Fibroblast of lung (primary cell): ENCODE measurements at regions not wholly inside any gene's neighbourhood (a gene's known extent, or its start where the extent isn't known, plus 50 kb on each side); places are given as distances from the start of the nearest gene placed in this dataset.

ENCODE experiments used
- EZH2 ChIP-seq: IDR thresholded peaks from 2 replicates; pipeline ENCODE4 v1.5.1; 2012; ENCODE audit warnings: low read length, control low read depth, mild to moderate bottlenecking; ENCODE audit errors: missing control alignments
- TF ChIP-seq, protein P1 (sequence below), 2 donors: IDR thresholded peaks in 1 of 2; conservative IDR thresholded peaks in 1 of 2; 1 replicate in 1 of 2; 2 replicates in 1 of 2; pipeline ENCODE4 v1.5.1; 2011 to 2012; ENCODE audit warnings: low read length in 2 of 2, control low read depth in 1 of 2, inconsistent platforms in 1 of 2, low read depth in 1 of 2, mild to moderate bottlenecking in 1 of 2

DNA sequence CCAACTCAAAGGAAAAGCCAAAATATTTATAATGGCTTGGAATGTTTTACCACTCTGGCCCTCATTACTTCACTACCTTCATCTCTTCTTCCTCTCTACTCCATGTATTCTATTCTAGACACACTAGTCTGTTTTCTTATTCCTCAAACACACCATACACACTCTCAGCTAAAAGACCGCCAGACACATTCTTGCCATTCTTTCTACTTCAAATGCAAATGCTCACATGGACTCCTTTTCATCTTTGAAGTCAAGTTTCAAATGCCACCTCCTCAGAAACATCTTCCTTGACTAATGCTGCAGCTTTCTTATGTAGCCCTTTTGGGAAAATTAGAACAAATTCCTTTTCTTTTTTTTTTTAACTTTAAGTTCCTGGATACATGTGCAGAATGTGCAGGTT is 412.9 kb upstream of the FMR1 start:
- TF ChIP-seq, protein P1, sequence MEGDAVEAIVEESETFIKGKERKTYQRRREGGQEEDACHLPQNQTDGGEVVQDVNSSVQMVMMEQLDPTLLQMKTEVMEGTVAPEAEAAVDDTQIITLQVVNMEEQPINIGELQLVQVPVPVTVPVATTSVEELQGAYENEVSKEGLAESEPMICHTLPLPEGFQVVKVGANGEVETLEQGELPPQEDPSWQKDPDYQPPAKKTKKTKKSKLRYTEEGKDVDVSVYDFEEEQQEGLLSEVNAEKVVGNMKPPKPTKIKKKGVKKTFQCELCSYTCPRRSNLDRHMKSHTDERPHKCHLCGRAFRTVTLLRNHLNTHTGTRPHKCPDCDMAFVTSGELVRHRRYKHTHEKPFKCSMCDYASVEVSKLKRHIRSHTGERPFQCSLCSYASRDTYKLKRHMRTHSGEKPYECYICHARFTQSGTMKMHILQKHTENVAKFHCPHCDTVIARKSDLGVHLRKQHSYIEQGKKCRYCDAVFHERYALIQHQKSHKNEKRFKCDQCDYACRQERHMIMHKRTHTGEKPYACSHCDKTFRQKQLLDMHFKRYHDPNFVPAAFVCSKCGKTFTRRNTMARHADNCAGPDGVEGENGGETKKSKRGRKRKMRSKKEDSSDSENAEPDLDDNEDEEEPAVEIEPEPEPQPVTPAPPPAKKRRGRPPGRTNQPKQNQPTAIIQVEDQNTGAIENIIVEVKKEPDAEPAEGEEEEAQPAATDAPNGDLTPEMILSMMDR (conservative IDR thresholded peaks at IDR 0.05 in 1 of 2, IDR thresholded peaks at IDR 0.05 in 1 of 2; ENCODE audit: low read depth in 1 of 2, low read length in 2 of 2): no peak
- TF ChIP-seq EZH2: no peak
